Pancreas (tissue), 10 donors: ENCODE measurements at regions not wholly inside any gene's neighbourhood (a gene's known extent, or its start where the extent isn't known, plus 50 kb on each side); places are given as distances from the start of the nearest gene placed in this dataset.

Source experiments
- ATAC-seq, 4 donors: fragments of 200-7000 bp; cut with Tn5 transposase; one replicate each; pipeline versions ENCODE4 v1.8.0 to v1.9.1; 2020; ENCODE audit warnings: mild to moderate bottlenecking in 4 of 4, moderate library complexity in 4 of 4
- DNase-seq, 6 donors: peaks; one replicate each; pipeline ENCODE4 v3.0.0-alpha.2; 2020
- FAIRE-seq: peaks from 2 replicates; lab custom pipeline; 2012; peaks lifted over from hg19 to GRCh38; lab: Jason Lieb, UNC
- H3K27ac ChIP-seq, 4 donors: fragments of 200-600 bp; sonication (generic); 1 replicate in 3 of 4; 2 replicates in 1 of 4; pipeline versions ENCODE4 v1.5.0 to v1.8.0; 2020
- H3K27me3 ChIP-seq, 4 donors: fragments of 200-600 bp; one replicate each; pipeline ENCODE4 v1.8.0; 2021
- H3K36me3 ChIP-seq, 3 donors: fragments of 200-600 bp; sonication (generic) in 1 of 3; one replicate each; pipeline versions ENCODE4 v1.5.0 to v1.8.0; 2020 to 2021
- H3K4me1 ChIP-seq, 3 donors: fragments of 200-600 bp; one replicate each; pipeline ENCODE4 v1.8.0; 2021
- H3K4me3 ChIP-seq, 4 donors: fragments of 200-600 bp; sonication (generic) in 2 of 4; one replicate each; pipeline versions ENCODE4 v1.5.0 to v1.8.0; 2020 to 2021
- H3K9me3 ChIP-seq, 4 donors: fragments of 200-600 bp; one replicate each; pipeline ENCODE4 v1.8.0; 2021
- CTCF ChIP-seq, 4 donors: fragments of 200-600 bp; sonication (generic) in 3 of 4; IDR thresholded peaks; one replicate each; pipeline versions ENCODE4 v1.5.0 to v1.8.0; 2021; ENCODE audit warnings: antibody characterized with exemption in 4 of 4
- WGBS, 2 donors: extraction: QIAGEN DNeasy Blood & Tissue Kit; methylation state at CpG; one replicate each; pipeline ENCODE4 v1.1.7; 2013; 5-methylcytosine and 5-hydroxymethylcytosine counted together
- intact Hi-C, 3 donors: fragments of 100-400 bp; cut with DNase I; formaldehyde crosslinking; loops; one replicate each; pipeline versions ENCODE4 v1.11.1 to v1.14.2; 2022
- donor health status: healthy with polysubstance abuse.
- donor health status: DM: no; HTN: no; CAD: no; lungs with moderate emphysema.
- donor health status: DM: no; HTN: no; CAD: no.
- donor health status: control.
- donor health status: control.
- donor health status: Bipolar disorder and iron deficiency.
- donor health status: DM: yes; HTN: yes; CAD: no.
- donor health status: DM: no; HTN: no; CAD: no.
- donor health status: DM: no; HTN: no; CAD: no.
- donor health status: DM: yes; HTN: yes; CAD: no.

GRCh38 chr21:20253261-20253660 is 744.9 kb upstream of the NCAM2 start:
- Histone ChIP-seq H3K27ac (no peak overlapping the region), H3K4me3 (no peak overlapping the region), H3K27me3 (no peaks in the 10 kb centered on the region), H3K36me3 (no peaks in the 10 kb centered on the region), H3K9me3 (no peaks in the 10 kb centered on the region), H3K4me1 (no peaks in the 10 kb centered on the region)
- intact Hi-C loops = no loop called here
- ATAC-seq = no peak
- no peak for TF ChIP-seq CTCF (IDR thresholded peaks at IDR 0.05)
- WGBS, 2 donors = 76% methylated on average over 3 of the region's 3 CpGs
- DNase-seq = no peak
- FAIRE-seq = no peak

- Histone ChIP-seq H3K9me3 (no peaks in the 10 kb centered on the region), H3K36me3 (no peaks in the 10 kb centered on the region), H3K27me3 (no peaks in the 10 kb centered on the region), H3K27ac (no peak overlapping the region), H3K4me1 (no peaks in the 10 kb centered on the region), H3K4me3 (no peak overlapping the region)
- ATAC-seq (no peak), DNase-seq (no peak), FAIRE-seq (no peak)
- TF ChIP-seq CTCF (IDR thresholded peaks at IDR 0.05) = no peak
- intact Hi-C loops = no loop called here
- WGBS, 2 donors = 75 to 81% methylated on average over 4 of the region's 4 CpGs
These were observed 743.2 kb upstream of the NCAM2 start for GRCh38 chr21:20254964-20255363.

GRCh38 chr21:20257052-20257740 is 741.0 kb upstream of the NCAM2 start:
- no peak for TF ChIP-seq CTCF (IDR thresholded peaks at IDR 0.05)
- intact Hi-C loops = no loop called here
- 73 to 77% methylated on average over 4 of the region's 4 CpGs for WGBS, 2 donors
- Histone ChIP-seq H3K9me3 (no peaks in the 10 kb centered on the region), H3K27me3 (no peaks in the 10 kb centered on the region), H3K36me3 (no peaks in the 10 kb centered on the region), H3K4me1 (no peaks in the 10 kb centered on the region), H3K4me3 (no peak overlapping the region), H3K27ac (no peak overlapping the region)
- ATAC-seq (no peak), DNase-seq (no peak), FAIRE-seq (no peak)

- Histone ChIP-seq H3K36me3 (no peaks in the 10 kb centered on the region), H3K4me3 (no peak overlapping the region), H3K27ac (no peak overlapping the region), H3K4me1 (no peaks in the 10 kb centered on the region), H3K9me3 (no peaks in the 10 kb centered on the region), H3K27me3 (no peaks in the 10 kb centered on the region)
- intact Hi-C loops = no loop called here
- ATAC-seq = no peak
- no peak for DNase-seq
- 15 to 25% methylated on average over 2 of the region's 2 CpGs for WGBS, 2 donors
- TF ChIP-seq CTCF (IDR thresholded peaks at IDR 0.05) = no peak
- no peak for FAIRE-seq
These were observed 739.7 kb upstream of the NCAM2 start for GRCh38 chr21:20258542-20258941.

GRCh38 chr21:20259031-20259867 is 739.0 kb upstream of the NCAM2 start:
- FAIRE-seq (no peak), DNase-seq (no peak), ATAC-seq (peak in 1 of 4 donors; percentile 23)
- H3K27ac ChIP-seq = no peak overlapping the region
- 43 to 49% methylated on average over 7 of the region's 7 CpGs for WGBS, 2 donors
- no peaks in the 10 kb centered on the region for H3K9me3 ChIP-seq
- H3K4me1 ChIP-seq = no peaks in the 10 kb centered on the region
- intact Hi-C loops = no loop called here
- TF ChIP-seq CTCF (IDR thresholded peaks at IDR 0.05) = no peak
- no peak overlapping the region for H3K4me3 ChIP-seq
- no peaks in the 10 kb centered on the region for H3K36me3 ChIP-seq
- H3K27me3 ChIP-seq = no peaks in the 10 kb centered on the region
